HepG2 (cell line): ENCODE measurements at regions not wholly inside any gene's neighbourhood (a gene's known extent, or its start where the extent isn't known, plus 50 kb on each side); places are given as distances from the start of the nearest gene placed in this dataset.

Experiments
- ATAC-seq: fragments of 200-7000 bp; cut with Tn5 transposase; 3 replicates; pipeline ENCODE4 v1.9.1; 2020; ENCODE audit warnings: mild to moderate bottlenecking, moderate library complexity
- BruUV-seq: library from RNA; stranded (reverse); fragments of 400-500 nt; replicated peaks from 2 replicates; lab custom pipeline; 2021; lab: Mats Ljungman, UMichigan
- CTCF ChIA-PET: fragments of 300-600 bp; formaldehyde crosslinking; extraction: SDS; loops from one replicate; lab custom pipeline; 2021; ENCODE audit warnings: low total read pairs, inconsistent platforms, low intra/inter-chr PET ratio; lab: Yijun Ruan, JAX
- POLR2A ChIA-PET: fragments of 350-600 bp; sonication (Branson Sonifier 250); formaldehyde crosslinking; loops from one replicate; lab custom pipeline; 2020; ENCODE audit warnings: antibody characterized with exemption, inconsistent platforms; lab: Yijun Ruan, JAX
- DNase-seq: peaks from one replicate; pipeline ENCODE4 v3.0.0-alpha.2; 2015; ENCODE audit warnings: low spot score
- FAIRE-seq: peaks from 3 replicates; lab custom pipeline; 2011; peaks lifted over from hg19 to GRCh38; lab: Jason Lieb, UNC
- H2AFZ ChIP-seq: one replicate; pipeline ENCODE4 v1.6.1; 2011; ENCODE audit warnings: low read length, inconsistent platforms
- H3K27ac ChIP-seq: fragments of 300-600 bp; 3 replicates; pipeline ENCODE4 v1.8.0; 2011; ENCODE audit warnings: mixed run types, mild to moderate bottlenecking, mixed read lengths, low read length, inconsistent platforms; ENCODE audit not compliant: insufficient read depth; ENCODE audit errors: extremely low read length
- H3K27me3 ChIP-seq, 2 experiments: fragments of 200-600 bp in 1 of 2; 2 replicates in 1 of 2; 3 replicates in 1 of 2; pipeline versions ENCODE4 v1.6.0 to v1.8.0; 2011; ENCODE audit warnings: low read length in 2 of 2, mild to moderate bottlenecking in 2 of 2, moderate library complexity in 2 of 2, inconsistent platforms in 1 of 2; ENCODE audit not compliant: insufficient read depth in 2 of 2, control insufficient read depth in 1 of 2
- H3K36me3 ChIP-seq, 2 experiments: fragments of 200-600 bp in 1 of 2; replicated peaks in 1 of 2; 2 replicates in 1 of 2; 3 replicates in 1 of 2; pipeline versions ENCODE4 v1.5.1 to v1.8.0; 2011; ENCODE audit warnings: low read length in 2 of 2, inconsistent platforms in 1 of 2; ENCODE audit not compliant: insufficient read depth in 2 of 2, control insufficient read depth in 1 of 2
- H3K4me1 ChIP-seq: 2 replicates; pipeline ENCODE4 v1.5.1; 2012; ENCODE audit warnings: low read length, inconsistent platforms; ENCODE audit not compliant: insufficient read depth
- H3K4me2 ChIP-seq: 2 replicates; pipeline ENCODE4 v1.6.0; 2011; ENCODE audit warnings: low read depth, low read length, inconsistent platforms
- H3K4me3 ChIP-seq, 3 experiments: fragments of 200-600 bp in 1 of 3; sonication (generic), shearing (Covaris generic) in 1 of 3; replicated peaks in 1 of 3; 2 replicates each; pipeline ENCODE4 v1.5.1; 2011 to 2016; ENCODE audit warnings: low read length in 3 of 3, inconsistent platforms in 2 of 3, low read depth in 2 of 3, mild to moderate bottlenecking in 2 of 3, control low read depth in 1 of 3, mixed read lengths in 1 of 3; ENCODE audit not compliant: insufficient read depth in 1 of 3
- H3K79me2 ChIP-seq: one replicate; pipeline ENCODE4 v1.6.1; 2011; ENCODE audit warnings: low read length, inconsistent platforms; ENCODE audit not compliant: insufficient read depth
- H3K9ac ChIP-seq: 2 replicates; pipeline ENCODE4 v1.6.0; 2011; ENCODE audit warnings: mild to moderate bottlenecking, low read depth, low read length, inconsistent platforms; ENCODE audit not compliant: insufficient read depth
- H3K9me3 ChIP-seq: 2 replicates; pipeline ENCODE4 v1.5.1; 2012; ENCODE audit warnings: mild to moderate bottlenecking, low read length
- H4K20me1 ChIP-seq: 2 replicates; pipeline ENCODE4 v1.6.0; 2011; ENCODE audit warnings: inconsistent platforms, mild to moderate bottlenecking, low read length, moderate library complexity; ENCODE audit not compliant: insufficient read depth
- ATF3 ChIP-seq: sonication (generic); formaldehyde crosslinking; IDR thresholded peaks from 2 replicates; pipeline ENCODE4 v1.4.0; 2020; ENCODE audit warnings: missing genetic modification reagents
- BHLHE40 ChIP-seq: IDR thresholded peaks from 2 replicates; pipeline ENCODE4 v1.6.1; 2011; ENCODE audit warnings: low read length, improper control_type of control experiment
- CCDC6 ChIP-seq: sonication (generic); formaldehyde crosslinking; IDR thresholded peaks from 2 replicates; pipeline ENCODE4 v1.8.1; 2022; ENCODE audit warnings: mild to moderate bottlenecking, missing genetic modification reagents, moderate library complexity
- MIER3 ChIP-seq: IDR thresholded peaks from 2 replicates; pipeline ENCODE4 v1.6.1; 2016; ENCODE audit warnings: missing compliant biosample characterization, borderline replicate concordance
- MYPOP ChIP-seq: sonication (generic); formaldehyde crosslinking; IDR thresholded peaks from 2 replicates; pipeline ENCODE4 v1.8.1; 2023; ENCODE audit warnings: mild to moderate bottlenecking, moderate library complexity, missing genetic modification reagents
- REXO4 ChIP-seq: sonication (generic); formaldehyde crosslinking; IDR thresholded peaks from 2 replicates; pipeline ENCODE4 v1.8.0; 2022; ENCODE audit warnings: missing genetic modification reagents, mild to moderate bottlenecking, borderline replicate concordance
- USF2 ChIP-seq, 2 experiments: sonication (generic) in 1 of 2; formaldehyde crosslinking in 1 of 2; IDR thresholded peaks; 2 replicates each; pipeline versions ENCODE4 v1.5.1 to v1.6.1; 2011 to 2020; ENCODE audit warnings: borderline replicate concordance in 1 of 2, low read depth in 1 of 2, low read length in 1 of 2, mild to moderate bottlenecking in 1 of 2, missing genetic modification reagents in 1 of 2, moderate library complexity in 1 of 2
- ZNF607 ChIP-seq: sonication (generic); formaldehyde crosslinking; IDR thresholded peaks from 2 replicates; pipeline ENCODE4 v1.5.1; 2020; ENCODE audit warnings: missing genetic modification reagents, mild to moderate bottlenecking, borderline replicate concordance
- ZNF75D ChIP-seq: sonication (generic); formaldehyde crosslinking; IDR thresholded peaks from 2 replicates; pipeline ENCODE4 v1.8.1; 2023; ENCODE audit warnings: missing genetic modification reagents, mild to moderate bottlenecking, borderline replicate concordance
- WGBS: methylation state at CpG from one replicate; pipeline ENCODE4 v1.1.6; 2017; ENCODE audit warnings: low lambda C conversion rate; 5-methylcytosine and 5-hydroxymethylcytosine counted together
- in situ Hi-C: cut with HindIII; loops from 2 replicates; pipeline ENCODE4 v1.10.0; 2017; ENCODE audit warnings: low pct_unique_long_range_greater_than_20kb; ENCODE audit not compliant: extremely low pct_ligation_motif_present
- intact Hi-C: fragments of 100-400 bp; cut with micrococcal nuclease; formaldehyde crosslinking; loops from one replicate; pipeline ENCODE4 v1.10.0; 2022; ENCODE audit not compliant: unreplicated experiment

GRCh38 chr6:17018425-17018824, 83.4 kb upstream of the STMND1 start (continued):
- TF ChIP-seq MIER3 (CRISPR knock-in tag) = no peak
- TF ChIP-seq REXO4 (CRISPR knock-in tag) = no peak
- TF ChIP-seq ZNF75D (CRISPR knock-in tag) = no peak
- TF ChIP-seq MYPOP (CRISPR knock-in tag) = no peak
- TF ChIP-seq ZNF607 (CRISPR knock-in tag) = no peak
- TF ChIP-seq ATF3 (CRISPR knock-in tag) = no peak
- no peak for TF ChIP-seq USF2 (IDR thresholded peaks at IDR 0.05; ENCODE audit: low read depth, low read length)
- TF ChIP-seq USF2 (CRISPR knock-in tag; IDR thresholded peaks at IDR 0.05; ENCODE audit: borderline replicate concordance) = no peak
- TF ChIP-seq, all 625 proteins: peak for 0

- Histone ChIP-seq H3K27ac (no peak overlapping the region), H3K27me3 (no peaks in the 10 kb centered on the region), H3K4me3 (no peak overlapping the region), H3K36me3 (no peaks in the 10 kb centered on the region), H3K79me2 (no peaks in the 10 kb centered on the region), H4K20me1 (no peaks in the 10 kb centered on the region), H3K4me2 (no peak overlapping the region), H3K9me3 (no peaks in the 10 kb centered on the region), H3K9ac (no peak overlapping the region), H3K4me1 (peaks cover 11% of the 10 kb centered on the region), H2AFZ (no peak overlapping the region)
- FAIRE-seq = no peak
- intact Hi-C loops = no loop called here
- WGBS = 32% methylated on average over 10 of the region's 10 CpGs
- ChIA-PET CTCF (no interaction called here), POLR2A (no interaction called here)
- TF ChIP-seq CCDC6 = no peak
- 0 out of 2 replicates have a peak, but pooled peaks have one; percentile 26 for TF ChIP-seq BHLHE40
- no peak for DNase-seq
- BruUV-seq = no TSS peak
- in situ Hi-C loops = no loop called here
- ATAC-seq = no peak
Observed at GRCh38 chr6:17017416-17017815, 84.4 kb upstream of the STMND1 start.
